ENCODE measurements at regions not wholly inside any gene's neighbourhood (a gene's known extent, or its start where the extent isn't known, plus 50 kb on each side); places are given as distances from the start of the nearest gene placed in this dataset.

DNA sequence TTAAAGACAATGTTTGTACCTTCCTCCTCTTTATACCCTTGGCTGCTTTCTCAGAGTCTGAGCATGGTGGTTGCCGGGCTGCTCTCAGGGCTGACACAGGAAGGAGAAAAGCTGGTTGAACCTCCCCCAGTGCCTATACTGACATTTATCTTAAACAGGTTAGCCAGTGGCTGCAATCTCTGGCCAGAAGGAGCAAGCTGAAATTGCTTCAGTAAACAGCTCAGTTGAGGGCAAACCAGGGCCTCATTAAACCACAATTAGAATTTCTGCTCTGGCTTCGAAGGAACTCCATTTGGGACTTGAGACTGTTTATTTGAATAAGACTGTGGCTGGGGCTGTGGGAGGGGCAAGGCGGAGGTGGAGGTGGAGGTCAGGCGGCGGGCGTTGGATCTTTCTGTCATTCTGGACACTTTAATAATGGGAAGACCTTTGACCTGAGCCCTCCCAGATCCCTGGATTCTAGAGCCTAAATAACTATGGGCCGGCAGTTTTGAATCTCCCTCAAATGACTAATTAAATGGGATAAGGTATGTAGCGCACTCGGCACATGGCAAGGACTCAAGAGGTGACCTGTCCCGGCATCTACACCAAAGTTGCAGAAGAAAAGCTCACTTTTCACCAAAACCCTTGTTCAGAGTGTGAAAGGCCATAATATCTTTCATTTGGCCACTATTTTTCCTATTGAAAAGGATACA lies 120.6 kb upstream of the MYCN start:
- TF ChIP-seq EP300 (IDR thresholded peaks at IDR 0.05; ENCODE audit: low read depth), result no peak
- TF ChIP-seq POLR2A (IDR thresholded peaks at IDR 0.05), result no peak
- TF ChIP-seq CTCF (IDR thresholded peaks at IDR 0.05), result no peak
- no peak for TF ChIP-seq POLR2AphosphoS5 (IDR thresholded peaks at IDR 0.05)

Data from transverse colon (tissue), 4 donors.